Tibial nerve (tissue), 4 donors: ENCODE measurements at regions not wholly inside any gene's neighbourhood (a gene's known extent, or its start where the extent isn't known, plus 50 kb on each side); places are given as distances from the start of the nearest gene placed in this dataset.

Experiments
- DNase-seq, 2 donors: peaks; one replicate each; pipeline ENCODE4 v3.0.0-alpha.2; 2019; ENCODE audit warnings: low spot score in 2 of 2
- H3K27ac ChIP-seq, 4 donors: fragments of 200-600 bp; sonication (generic) in 3 of 4; one replicate each; pipeline ENCODE4 v1.5.1; 2017 to 2019; ENCODE audit warnings: mild to moderate bottlenecking in 1 of 4
- H3K27me3 ChIP-seq, 2 donors: fragments of 200-600 bp; sonication (generic) in 1 of 2; one replicate each; pipeline versions ENCODE4 v1.5.1 to v1.6.0; 2017 to 2019
- H3K36me3 ChIP-seq, 3 donors: fragments of 200-600 bp; sonication (generic); one replicate each; pipeline ENCODE4 v1.5.1; 2018 to 2019
- H3K4me1 ChIP-seq, 4 donors: fragments of 200-600 bp; sonication (generic) in 3 of 4; one replicate each; pipeline ENCODE4 v1.5.1; 2017 to 2019
- H3K4me3 ChIP-seq, 4 donors: fragments of 200-600 bp; sonication (generic) in 3 of 4; one replicate each; pipeline ENCODE4 v1.5.1; 2017 to 2019; ENCODE audit warnings: mild to moderate bottlenecking in 1 of 4, moderate library complexity in 1 of 4
- H3K9me3 ChIP-seq, 4 donors: fragments of 200-600 bp; sonication (generic) in 3 of 4; one replicate each; pipeline ENCODE4 v1.5.1; 2017 to 2019
- CTCF ChIP-seq, 5 experiments: fragments of 200-600 bp in 3 of 5; fragments of 450-650 bp in 2 of 5; sonication (generic) in 3 of 5; IDR thresholded peaks; one replicate each; pipeline ENCODE4 v1.5.1; 2016 to 2019; ENCODE audit warnings: antibody characterized with exemption in 5 of 5, mild to moderate bottlenecking in 3 of 5, moderate library complexity in 2 of 5
- EP300 ChIP-seq, 2 donors: sonication (generic); formaldehyde crosslinking; IDR thresholded peaks; one replicate each; pipeline ENCODE4 v1.6.1; 2017; ENCODE audit warnings: antibody characterized with exemption in 2 of 2, mild to moderate bottlenecking in 1 of 2
- POLR2A ChIP-seq, 2 donors: fragments of 450-650 bp; IDR thresholded peaks; one replicate each; pipeline ENCODE4 v1.6.1; 2017; ENCODE audit warnings: antibody characterized with exemption in 2 of 2, mild to moderate bottlenecking in 2 of 2, moderate library complexity in 2 of 2
- WGBS, 2 donors: methylation state at CpG; one replicate each; pipeline ENCODE4 v1.1.5; 2018; 5-methylcytosine and 5-hydroxymethylcytosine counted together

DNA sequence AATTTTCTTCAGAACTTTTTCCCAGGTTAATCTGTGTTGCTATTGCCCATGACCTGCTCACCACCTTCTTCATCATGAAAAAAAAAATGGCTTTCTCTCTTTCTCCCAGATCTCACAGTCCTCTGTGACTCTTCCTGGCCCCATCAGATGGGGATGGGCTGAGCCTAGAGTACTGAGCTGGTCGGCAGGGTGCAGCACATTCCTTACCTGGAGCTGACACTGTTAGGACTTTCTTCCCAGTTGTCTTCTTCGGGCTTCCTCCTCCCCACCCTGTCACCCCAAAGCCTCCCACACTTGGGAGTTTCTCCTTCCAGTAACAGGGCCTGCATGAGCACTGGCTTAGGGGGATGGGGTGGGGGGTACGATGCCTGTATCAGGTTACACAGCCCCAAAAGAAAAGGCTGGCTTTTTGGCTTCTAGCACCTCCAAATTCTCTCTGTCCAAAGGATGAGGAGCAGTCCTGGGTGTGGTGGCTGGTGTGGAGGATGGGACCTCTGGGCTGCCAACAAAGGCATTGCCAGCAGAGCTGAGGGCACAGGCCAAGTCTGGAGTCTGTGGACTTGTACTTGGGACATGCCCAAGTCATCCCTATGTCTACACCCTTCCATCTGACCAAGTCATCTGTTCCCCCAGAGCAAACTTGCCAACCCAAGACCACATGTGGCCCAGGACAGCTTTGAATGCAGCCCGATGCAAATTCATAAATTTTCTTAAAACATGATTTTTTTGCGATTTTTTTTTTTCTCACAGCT lies 68.0 kb upstream of the HSPA9 start:
- Histone ChIP-seq H3K4me1 (peaks cover 0 to 16% (median 0%) of the 10 kb centered on the region in 4 donors), H3K27ac (no peak overlapping the region), H3K27me3 (no peaks in the 10 kb centered on the region), H3K4me3 (no peak overlapping the region), H3K36me3 (no peaks in the 10 kb centered on the region), H3K9me3 (no peaks in the 10 kb centered on the region)
- no peak for DNase-seq
- TF ChIP-seq CTCF (IDR thresholded peaks at IDR 0.05) (no peak), EP300 (IDR thresholded peaks at IDR 0.05) (no peak), POLR2A (IDR thresholded peaks at IDR 0.05) (no peak)
- WGBS, 2 donors, result 76 to 78% methylated on average over 5 of the region's 5 CpGs

- WGBS, 2 donors, result 61% methylated on average over 18 of the region's 18 CpGs
- Histone ChIP-seq H3K4me3 (no peak overlapping the region), H3K4me1 (peaks cover 0 to 5% (median 0%) of the 10 kb centered on the region in 4 donors), H3K9me3 (no peaks in the 10 kb centered on the region), H3K27ac (no peak overlapping the region), H3K36me3 (no peaks in the 10 kb centered on the region), H3K27me3 (no peaks in the 10 kb centered on the region)
- TF ChIP-seq CTCF (IDR thresholded peaks at IDR 0.05), result peak; percentile 40 to 70 (median 64)
- no peak for TF ChIP-seq POLR2A (IDR thresholded peaks at IDR 0.05)
- peak; percentile 59 to 84 for DNase-seq
Measured at GRCh38 chr5:138641547-138642298, 66.5 kb upstream of the HSPA9 start.

GRCh38 chr5:138640646-138641254 lies 65.5 kb upstream of the HSPA9 start:
- WGBS, 2 donors, result 68 to 71% methylated on average over 7 of the region's 7 CpGs

GRCh38 chr5:138640138-138640537 lies 64.9 kb upstream of the HSPA9 start:
- Histone ChIP-seq H3K27ac (no peak overlapping the region), H3K36me3 (no peaks in the 10 kb centered on the region), H3K9me3 (no peaks in the 10 kb centered on the region), H3K27me3 (no peaks in the 10 kb centered on the region), H3K4me3 (no peak overlapping the region), H3K4me1 (peaks cover 0 to 5% (median 0%) of the 10 kb centered on the region in 4 donors)
- no peak for TF ChIP-seq EP300 (IDR thresholded peaks at IDR 0.05)
- no peak for TF ChIP-seq CTCF (IDR thresholded peaks at IDR 0.05)
- no peak for TF ChIP-seq POLR2A (IDR thresholded peaks at IDR 0.05)
- DNase-seq, result no peak
- WGBS, 2 donors, result 91 to 92% methylated on average over 5 of the region's 5 CpGs

More at GRCh38 chr5:138640646-138641254, 65.5 kb upstream of the HSPA9 start:
- Histone ChIP-seq H3K27me3 (no peaks in the 10 kb centered on the region), H3K9me3 (no peaks in the 10 kb centered on the region), H3K4me3 (no peak overlapping the region), H3K27ac (no peak overlapping the region), H3K36me3 (no peaks in the 10 kb centered on the region), H3K4me1 (peaks cover 0 to under 1% (median 0%) of the 10 kb centered on the region in 4 donors)
- no peak for DNase-seq
- TF ChIP-seq EP300 (IDR thresholded peaks at IDR 0.05), result no peak
- no peak for TF ChIP-seq POLR2A (IDR thresholded peaks at IDR 0.05)
- TF ChIP-seq CTCF (IDR thresholded peaks at IDR 0.05), result no peak

GRCh38 chr5:138639326-138639725 lies 64.1 kb upstream of the HSPA9 start:
- WGBS, 2 donors, result 80 to 87% methylated on average over 3 of the region's 3 CpGs
- Histone ChIP-seq H3K36me3 (no peaks in the 10 kb centered on the region), H3K27ac (no peak overlapping the region), H3K4me3 (no peak overlapping the region), H3K27me3 (no peaks in the 10 kb centered on the region), H3K4me1 (peaks cover 0 to 11% (median 0%) of the 10 kb centered on the region in 4 donors), H3K9me3 (no peaks in the 10 kb centered on the region)
- DNase-seq, result no peak
- TF ChIP-seq CTCF (IDR thresholded peaks at IDR 0.05) (no peak), POLR2A (IDR thresholded peaks at IDR 0.05) (no peak), EP300 (IDR thresholded peaks at IDR 0.05) (no peak)
